ENCODE measurements at regions not wholly inside any gene's neighbourhood (a gene's known extent, or its start where the extent isn't known, plus 50 kb on each side); places are given as distances from the start of the nearest gene placed in this dataset.

DNA sequence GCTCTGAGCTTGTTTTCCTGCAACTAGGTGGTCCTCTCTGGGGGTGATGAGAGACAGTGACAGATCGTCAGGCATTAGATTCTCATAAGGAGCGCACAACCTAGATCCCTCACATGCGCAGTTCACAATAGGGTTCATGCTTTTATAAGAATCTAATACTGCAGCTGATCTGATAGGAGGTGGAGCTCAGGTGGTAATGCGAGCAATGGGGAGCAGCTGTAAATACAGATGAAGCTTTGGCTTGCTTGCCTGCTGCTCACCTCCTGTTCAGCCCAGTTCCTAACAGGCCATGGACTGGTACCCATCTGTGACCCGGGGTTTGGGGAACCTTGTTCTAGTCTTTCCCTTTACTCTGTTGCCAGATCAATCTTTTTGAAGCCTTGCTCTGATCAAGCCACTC, 89.5 kb upstream of the POU5F2 start:
- H3F3A ChIP-seq (ENCODE audit: insufficient read depth): peaks cover 34% of the 10 kb centered on the region
- no peaks in the 10 kb centered on the region for H3K27me3 ChIP-seq (replicated peaks; ENCODE audit: insufficient read depth)
- no peaks in the 10 kb centered on the region for H3K79me2 ChIP-seq (ENCODE audit: insufficient read depth)
- in situ Hi-C loops (cut with MboI): no loop called here
- no peaks in the 10 kb centered on the region for H3K36me3 ChIP-seq (ENCODE audit: low read depth)
- TF ChIP-seq EZH2phosphoT487 (IDR thresholded peaks at IDR 0.05; ENCODE audit: insufficient read depth, low read depth) (no peak), EZH2 (IDR thresholded peaks at IDR 0.05; ENCODE audit: insufficient read depth, poor library complexity, severe bottlenecking) (no peak)
- peaks cover 30% of the 10 kb centered on the region for H3K4me1 ChIP-seq (ENCODE audit: insufficient read depth)
- H3K4me2 ChIP-seq (ENCODE audit: unreplicated experiment): no peak overlapping the region
- H3K9me2 ChIP-seq (ENCODE audit: insufficient read depth): no peaks in the 10 kb centered on the region
- WGBS, 2 experiments (ENCODE audit: low coverage in 1 of 2, low lambda C conversion rate in 2 of 2, missing lambda C conversion rate in 2 of 2): 98 to 100% methylated on average over 5 of the region's 5 CpGs
- no peak overlapping the region for H2AFZ ChIP-seq
- DNase-seq: no peak
- H3K4me3 ChIP-seq: no peak overlapping the region
- no peaks in the 10 kb centered on the region for H4K20me1 ChIP-seq (ENCODE audit: insufficient read depth)
- H3K9me3 ChIP-seq (ENCODE audit: low read depth): no peaks in the 10 kb centered on the region
- H3K9ac ChIP-seq: no peak overlapping the region
- peak overlapping the region; percentile 74 for H3K27ac ChIP-seq

DNA sequence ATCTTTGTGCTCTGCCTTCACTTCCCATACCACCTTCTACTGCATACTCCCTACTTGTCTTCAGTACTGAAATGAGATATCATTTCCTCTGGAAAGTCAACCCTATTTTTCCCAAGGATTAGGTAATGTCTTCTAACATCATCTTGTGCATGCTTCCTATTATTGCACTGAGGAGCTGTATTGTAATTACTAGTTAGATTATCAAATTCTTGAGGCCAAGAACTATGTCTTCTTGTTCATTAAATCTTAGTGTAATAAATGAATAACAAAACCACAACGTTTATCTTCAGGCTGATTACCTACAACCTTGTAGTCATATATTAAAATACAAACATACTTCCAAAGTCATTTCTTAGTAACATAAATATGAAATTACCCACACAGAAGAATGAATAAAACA, 87.9 kb upstream of the POU5F2 start:
- no peaks in the 10 kb centered on the region for H3K36me3 ChIP-seq (ENCODE audit: low read depth)
- H3K27me3 ChIP-seq (replicated peaks; ENCODE audit: insufficient read depth): no peaks in the 10 kb centered on the region
- H2AFZ ChIP-seq: no peak overlapping the region
- no peaks in the 10 kb centered on the region for H4K20me1 ChIP-seq (ENCODE audit: insufficient read depth)
- peaks cover 30% of the 10 kb centered on the region for H3K4me1 ChIP-seq (ENCODE audit: insufficient read depth)
- H3K4me3 ChIP-seq: no peak overlapping the region
- no peaks in the 10 kb centered on the region for H3K9me2 ChIP-seq (ENCODE audit: insufficient read depth)
- H3K9ac ChIP-seq: no peak overlapping the region
- H3K27ac ChIP-seq: 0 out of 2 replicates have a peak overlapping the region, but pooled peaks have one; percentile 2
- no peaks in the 10 kb centered on the region for H3K79me2 ChIP-seq (ENCODE audit: insufficient read depth)
- no peak overlapping the region for H3K4me2 ChIP-seq (ENCODE audit: unreplicated experiment)
- no peaks in the 10 kb centered on the region for H3K9me3 ChIP-seq (ENCODE audit: low read depth)
- in situ Hi-C loops (cut with MboI): no loop called here
- H3F3A ChIP-seq (ENCODE audit: insufficient read depth): peaks cover 34% of the 10 kb centered on the region
- no peak for TF ChIP-seq EZH2 (IDR thresholded peaks at IDR 0.05; ENCODE audit: insufficient read depth, poor library complexity, severe bottlenecking)
- no peak for TF ChIP-seq EZH2phosphoT487 (IDR thresholded peaks at IDR 0.05; ENCODE audit: insufficient read depth, low read depth)
- 79 to 82% methylated on average over 1 of the region's 1 CpG for WGBS, 2 experiments (ENCODE audit: low coverage in 1 of 2, low lambda C conversion rate in 2 of 2, missing lambda C conversion rate in 2 of 2)
- no peak for DNase-seq

DNA sequence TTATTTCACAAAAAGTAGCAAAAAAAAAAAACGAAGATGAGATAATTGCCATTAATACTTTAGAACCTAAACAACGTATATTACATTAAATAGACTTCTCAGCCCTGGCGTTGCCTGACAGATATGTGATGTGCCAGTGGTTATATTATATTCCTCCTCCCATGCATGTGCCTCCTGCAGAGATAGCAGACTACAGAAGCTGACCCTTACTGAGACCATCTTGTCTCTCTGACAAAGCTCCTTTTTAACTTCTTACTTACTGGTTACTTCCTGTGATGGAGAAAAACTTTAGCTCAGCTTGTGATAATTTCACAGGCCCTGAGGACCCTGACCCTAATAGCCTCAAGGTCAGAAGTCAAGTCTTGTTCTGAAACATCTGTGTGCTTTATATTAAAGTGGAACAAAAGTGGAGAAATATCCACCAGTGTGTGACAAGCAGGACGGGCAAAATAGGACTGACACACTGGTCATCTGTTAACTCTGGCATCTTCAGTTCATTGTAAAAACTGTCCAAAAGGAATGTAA, 80.6 kb upstream of the POU5F2 start:
- Histone ChIP-seq H2AFZ (no peak overlapping the region), H4K20me1 (ENCODE audit: insufficient read depth) (no peaks in the 10 kb centered on the region), H3K4me3 (no peak overlapping the region), H3K9me2 (ENCODE audit: insufficient read depth) (no peaks in the 10 kb centered on the region), H3K4me1 (ENCODE audit: insufficient read depth) (no peaks in the 10 kb centered on the region), H3K4me2 (ENCODE audit: unreplicated experiment) (no peak overlapping the region), H3K9me3 (ENCODE audit: low read depth) (no peaks in the 10 kb centered on the region), H3F3A (ENCODE audit: insufficient read depth) (no peaks in the 10 kb centered on the region), H3K36me3 (ENCODE audit: low read depth) (no peaks in the 10 kb centered on the region), H3K9ac (no peak overlapping the region), H3K27ac (no peak overlapping the region), H3K27me3 (replicated peaks; ENCODE audit: insufficient read depth) (no peaks in the 10 kb centered on the region), H3K79me2 (ENCODE audit: insufficient read depth) (no peaks in the 10 kb centered on the region)
- 83 to 85% methylated on average over 4 of the region's 4 CpGs for WGBS, 2 experiments (ENCODE audit: low coverage in 1 of 2, low lambda C conversion rate in 2 of 2, missing lambda C conversion rate in 2 of 2)
- no peak for DNase-seq
- in situ Hi-C loops (cut with MboI): no loop called here
- no peak for TF ChIP-seq EZH2phosphoT487 (IDR thresholded peaks at IDR 0.05; ENCODE audit: insufficient read depth, low read depth)
- no peak for TF ChIP-seq EZH2 (IDR thresholded peaks at IDR 0.05; ENCODE audit: insufficient read depth, poor library complexity, severe bottlenecking)

DNA sequence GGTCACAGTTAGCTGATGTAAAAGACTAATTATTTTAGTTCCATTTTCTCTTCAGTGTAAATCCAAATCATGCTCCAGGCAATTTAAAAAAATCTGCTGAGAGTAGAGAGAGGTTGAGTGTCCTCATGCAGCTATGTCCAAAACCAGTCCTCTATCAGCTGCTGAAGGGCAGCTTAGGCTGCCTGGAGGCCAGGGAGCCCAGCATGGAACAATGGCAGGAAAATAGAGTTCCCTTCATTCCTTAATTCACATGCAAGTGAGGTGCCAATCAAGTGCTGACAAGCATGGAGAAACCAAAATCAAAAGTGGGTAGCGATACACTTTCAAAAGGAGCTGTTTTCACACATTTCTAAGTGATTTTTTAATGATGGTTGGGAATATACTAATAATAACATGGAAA, 78.3 kb upstream of the POU5F2 start:
- Histone ChIP-seq H3K27me3 (replicated peaks; ENCODE audit: insufficient read depth) (no peaks in the 10 kb centered on the region), H3K79me2 (ENCODE audit: insufficient read depth) (no peaks in the 10 kb centered on the region), H3K4me3 (no peak overlapping the region), H4K20me1 (ENCODE audit: insufficient read depth) (no peaks in the 10 kb centered on the region), H3K9ac (no peak overlapping the region), H3K4me1 (ENCODE audit: insufficient read depth) (no peaks in the 10 kb centered on the region), H3F3A (ENCODE audit: insufficient read depth) (no peaks in the 10 kb centered on the region), H3K4me2 (ENCODE audit: unreplicated experiment) (no peak overlapping the region), H3K9me2 (ENCODE audit: insufficient read depth) (no peaks in the 10 kb centered on the region), H3K36me3 (ENCODE audit: low read depth) (no peaks in the 10 kb centered on the region), H3K9me3 (ENCODE audit: low read depth) (no peaks in the 10 kb centered on the region), H3K27ac (no peak overlapping the region), H2AFZ (no peak overlapping the region)
- no peak for DNase-seq
- TF ChIP-seq EZH2 (IDR thresholded peaks at IDR 0.05; ENCODE audit: insufficient read depth, poor library complexity, severe bottlenecking) (no peak), EZH2phosphoT487 (IDR thresholded peaks at IDR 0.05; ENCODE audit: insufficient read depth, low read depth) (no peak)
- in situ Hi-C loops (cut with MboI): no loop called here
- WGBS, 2 experiments (ENCODE audit: low coverage in 1 of 2, low lambda C conversion rate in 2 of 2, missing lambda C conversion rate in 2 of 2): 97 to 100% methylated on average over 1 of the region's 1 CpG

DNA sequence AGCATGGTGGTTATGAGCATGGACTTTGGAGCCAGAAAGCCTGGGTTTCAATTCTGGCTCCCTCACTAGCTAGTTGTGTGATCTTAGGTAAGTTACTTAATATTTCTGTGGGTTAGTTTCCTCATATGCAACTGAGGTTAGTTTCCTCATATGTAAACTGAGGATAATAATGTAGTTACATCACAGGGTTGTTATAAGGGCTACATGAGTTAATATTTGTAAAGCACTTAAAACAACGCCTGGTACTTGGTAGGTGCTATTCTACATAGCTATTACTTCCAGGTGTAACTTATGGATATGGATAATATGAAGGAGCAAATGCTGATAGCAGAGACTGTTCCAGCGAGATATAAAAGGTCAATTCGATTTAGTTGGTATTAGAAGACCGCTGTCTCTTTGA, 69.4 kb upstream of the POU5F2 start:
- Histone ChIP-seq H3K4me2 (ENCODE audit: unreplicated experiment) (no peak overlapping the region), H3K4me3 (no peak overlapping the region), H2AFZ (no peak overlapping the region), H3K79me2 (ENCODE audit: insufficient read depth) (no peaks in the 10 kb centered on the region), H3K36me3 (ENCODE audit: low read depth) (no peaks in the 10 kb centered on the region), H3K4me1 (ENCODE audit: insufficient read depth) (no peaks in the 10 kb centered on the region), H3F3A (ENCODE audit: insufficient read depth) (no peaks in the 10 kb centered on the region), H4K20me1 (ENCODE audit: insufficient read depth) (no peaks in the 10 kb centered on the region), H3K9me2 (ENCODE audit: insufficient read depth) (no peaks in the 10 kb centered on the region), H3K27me3 (replicated peaks; ENCODE audit: insufficient read depth) (no peaks in the 10 kb centered on the region), H3K9me3 (ENCODE audit: low read depth) (no peaks in the 10 kb centered on the region), H3K27ac (no peak overlapping the region), H3K9ac (no peak overlapping the region)
- in situ Hi-C loops (cut with MboI): no loop called here
- DNase-seq: no peak
- 97 to 98% methylated on average over 4 of the region's 4 CpGs for WGBS, 2 experiments (ENCODE audit: low coverage in 1 of 2, low lambda C conversion rate in 2 of 2, missing lambda C conversion rate in 2 of 2)
- TF ChIP-seq EZH2 (IDR thresholded peaks at IDR 0.05; ENCODE audit: insufficient read depth, poor library complexity, severe bottlenecking) (no peak), EZH2phosphoT487 (IDR thresholded peaks at IDR 0.05; ENCODE audit: insufficient read depth, low read depth) (no peak)

Measured in GM23248 (cell line).